ENCODE measurements at regions not wholly inside any gene's neighbourhood (a gene's known extent, or its start where the extent isn't known, plus 50 kb on each side); places are given as distances from the start of the nearest gene placed in this dataset.

DNA sequence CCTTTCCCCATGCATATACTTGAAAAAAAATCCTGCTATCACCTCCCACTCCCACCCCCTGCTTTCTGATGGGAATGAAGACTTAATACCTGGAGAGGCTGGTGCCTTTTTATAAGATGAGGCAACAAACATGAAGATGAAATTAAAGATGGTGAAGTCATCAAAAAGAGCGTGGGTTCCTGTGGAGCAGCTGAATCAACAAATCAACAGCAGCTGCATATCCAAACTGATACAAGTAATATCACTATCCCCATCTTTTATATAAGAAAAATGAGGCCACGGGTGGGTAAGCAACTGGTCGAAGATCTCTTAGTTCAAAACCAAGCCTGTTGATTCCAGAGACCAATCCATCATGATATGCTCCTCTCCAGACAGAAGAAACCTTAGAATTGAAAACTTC lies 268.5 kb downstream of the ENC1 start:
- no peak for DNase-seq

DNA sequence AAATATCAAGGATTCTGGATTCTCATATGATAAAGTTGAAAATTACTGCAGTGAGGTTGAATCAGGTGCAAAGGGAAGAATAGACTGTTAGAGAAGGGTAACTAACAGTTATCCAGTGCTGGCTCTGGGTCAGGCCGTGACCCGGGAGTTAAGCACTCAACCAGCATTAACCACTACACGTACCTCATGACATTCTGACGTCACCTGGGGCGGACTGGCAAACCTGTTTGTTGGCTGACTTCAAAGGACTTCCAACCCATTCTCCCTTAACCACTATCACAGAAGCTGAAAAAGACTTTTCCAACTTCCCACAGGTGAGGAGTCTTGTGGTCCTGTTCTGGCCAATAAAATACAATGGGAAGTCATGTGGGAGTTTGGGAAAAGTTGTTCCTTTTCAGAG lies 268.9 kb downstream of the ENC1 start:
- DNase-seq, result no peak

DNA sequence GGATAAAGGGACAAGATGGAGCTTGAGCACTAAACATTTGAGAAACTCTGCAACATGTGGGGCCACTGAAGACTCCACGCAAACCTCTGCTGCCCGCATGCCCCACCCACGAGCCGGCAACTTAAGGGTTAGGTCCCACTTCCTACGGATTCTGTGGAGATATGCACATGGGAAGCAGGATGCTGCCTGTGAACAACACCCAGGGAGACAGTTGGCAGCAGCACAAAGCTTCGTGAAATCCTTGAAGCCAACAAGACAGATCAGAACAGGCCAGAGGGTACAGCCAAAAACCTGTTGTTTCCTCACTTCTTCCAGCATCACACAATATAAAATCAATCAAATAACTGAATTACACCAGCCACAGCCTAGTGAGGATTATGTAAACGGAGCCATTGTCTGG lies 270.4 kb downstream of the ENC1 start:
- DNase-seq, result no peak

DNA sequence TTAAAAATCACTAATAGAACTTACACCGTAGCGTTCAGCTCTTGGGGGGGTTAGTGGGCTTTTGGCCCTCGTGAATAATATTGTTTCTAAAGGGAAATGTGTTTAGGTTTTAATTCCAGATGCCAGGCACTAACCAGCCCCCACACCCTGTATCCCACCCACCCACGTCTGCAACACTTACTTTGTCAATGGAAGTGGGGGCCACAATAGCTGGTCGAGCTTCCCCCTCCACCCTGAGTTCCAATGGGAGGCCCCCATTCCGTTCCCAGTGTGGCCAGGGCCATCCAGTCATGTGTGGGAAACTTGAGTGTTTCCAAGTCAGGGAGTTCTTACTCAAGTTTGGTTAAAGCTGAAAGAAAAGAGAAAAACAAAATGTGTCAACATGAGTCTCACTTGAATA lies 271.4 kb downstream of the ENC1 start:
- no peak for DNase-seq

DNA sequence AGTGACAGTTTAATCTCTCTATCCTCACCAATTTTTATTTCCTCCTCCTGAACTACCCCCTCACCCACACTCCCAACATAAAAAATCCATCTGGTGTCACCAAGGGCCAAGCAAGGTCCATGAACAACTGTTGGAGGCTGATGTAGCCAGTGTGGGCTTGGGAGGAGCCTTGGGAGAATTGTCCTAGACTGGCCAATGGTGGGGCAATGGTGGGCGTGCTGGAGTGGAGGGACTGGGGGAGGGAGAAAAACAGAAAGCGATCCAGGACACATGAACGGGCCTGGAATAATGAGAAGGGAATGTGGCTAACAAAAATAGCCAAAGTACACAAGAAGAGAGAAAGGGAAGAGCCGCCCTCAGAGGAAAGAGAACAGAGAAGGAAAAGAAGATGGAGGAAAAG lies 272.6 kb downstream of the ENC1 start:
- no peak for DNase-seq

DNA sequence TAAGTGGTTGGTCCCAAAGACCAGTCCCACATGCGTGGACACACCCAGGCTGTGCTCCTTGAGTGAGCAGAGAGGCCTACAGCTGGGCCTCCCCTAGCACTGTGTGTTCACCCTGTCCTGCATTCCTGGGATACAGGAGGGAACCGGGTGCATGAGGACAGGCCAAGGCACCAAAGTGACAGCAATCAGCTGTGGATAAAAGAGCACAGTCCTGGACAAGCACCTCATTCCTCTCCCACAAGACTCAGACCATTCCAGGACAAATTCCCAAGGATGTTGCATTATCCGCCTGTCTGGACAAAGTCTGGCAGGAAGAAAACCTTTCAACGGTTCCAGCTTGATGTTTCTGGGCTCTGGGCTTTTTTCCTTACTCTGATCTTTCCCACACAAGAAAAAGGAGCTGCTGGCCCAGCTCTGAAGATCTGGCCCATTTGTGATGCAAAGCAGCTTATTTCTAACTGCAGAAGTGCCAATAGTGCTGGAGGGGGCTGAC lies 273.2 kb downstream of the ENC1 start:
- no peak for DNase-seq

DNA sequence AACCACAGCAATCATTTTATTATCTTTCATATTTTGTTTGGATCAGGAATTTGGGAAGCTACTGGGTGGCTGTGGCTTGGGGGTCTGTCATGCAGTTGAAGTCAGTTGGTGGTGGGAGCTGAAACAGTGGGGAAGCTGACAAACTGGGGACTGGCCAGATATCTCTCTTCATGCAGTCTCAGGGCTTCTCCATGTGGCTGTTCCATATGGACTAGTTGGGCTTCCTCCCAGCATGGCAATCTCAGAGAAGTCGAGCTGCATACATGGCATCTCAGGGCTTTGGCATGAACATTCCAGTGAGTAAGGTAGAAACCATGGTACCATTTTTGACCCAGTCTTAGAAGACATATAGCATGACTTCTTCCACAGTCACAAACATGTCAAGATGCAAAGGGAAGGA lies 274.8 kb downstream of the ENC1 start:
- DNase-seq, result no peak

DNA sequence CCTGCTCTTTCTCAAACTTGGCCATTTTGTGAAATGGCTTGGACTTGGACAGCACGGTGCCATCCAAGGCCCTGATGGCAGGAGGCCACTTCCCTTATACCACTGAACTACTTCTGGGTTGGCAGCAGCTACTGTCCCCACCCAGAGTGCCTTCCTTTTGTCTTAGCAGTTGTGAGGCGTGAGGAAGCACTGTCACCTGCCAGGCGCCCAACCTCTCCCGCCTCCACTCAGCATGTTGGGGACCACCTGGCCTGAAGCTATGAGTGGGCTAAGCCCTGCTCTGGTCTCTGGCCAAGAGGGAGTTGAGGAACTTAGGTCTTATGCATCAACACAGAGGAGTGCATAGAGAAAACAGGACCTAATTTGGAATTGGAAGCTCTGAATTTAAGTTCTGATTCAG lies 276.0 kb downstream of the ENC1 start:
- no peak for DNase-seq

DNA sequence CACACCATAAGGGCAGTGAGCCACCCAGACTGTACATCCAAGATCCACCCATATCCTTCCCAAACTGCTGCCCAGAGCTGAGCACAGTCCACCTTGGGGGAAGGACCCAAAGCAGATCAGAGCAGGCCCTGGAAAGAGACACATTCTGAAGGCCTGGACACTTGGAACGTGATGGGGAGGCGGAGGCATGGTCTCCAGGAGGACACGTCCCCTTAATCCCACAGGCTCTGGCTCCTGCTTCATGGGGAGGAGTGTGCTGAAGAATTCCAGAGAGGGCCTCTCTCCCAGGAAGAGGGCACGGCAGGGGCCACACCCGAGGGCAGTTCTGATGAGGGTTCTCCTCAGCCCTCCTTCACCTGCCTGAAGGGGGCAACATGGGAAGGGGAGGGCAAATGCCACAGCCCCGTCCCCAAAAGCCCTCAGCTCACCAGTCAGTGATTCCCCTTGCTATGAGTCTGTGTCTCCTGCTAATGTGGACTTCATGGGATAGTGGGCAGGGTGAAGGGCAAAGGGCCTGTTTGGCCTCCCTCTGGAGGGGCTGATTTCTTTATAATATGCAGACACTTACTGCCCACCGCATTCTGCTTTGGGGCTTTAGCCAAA lies 276.8 kb downstream of the ENC1 start:
- DNase-seq, result no peak

DNA sequence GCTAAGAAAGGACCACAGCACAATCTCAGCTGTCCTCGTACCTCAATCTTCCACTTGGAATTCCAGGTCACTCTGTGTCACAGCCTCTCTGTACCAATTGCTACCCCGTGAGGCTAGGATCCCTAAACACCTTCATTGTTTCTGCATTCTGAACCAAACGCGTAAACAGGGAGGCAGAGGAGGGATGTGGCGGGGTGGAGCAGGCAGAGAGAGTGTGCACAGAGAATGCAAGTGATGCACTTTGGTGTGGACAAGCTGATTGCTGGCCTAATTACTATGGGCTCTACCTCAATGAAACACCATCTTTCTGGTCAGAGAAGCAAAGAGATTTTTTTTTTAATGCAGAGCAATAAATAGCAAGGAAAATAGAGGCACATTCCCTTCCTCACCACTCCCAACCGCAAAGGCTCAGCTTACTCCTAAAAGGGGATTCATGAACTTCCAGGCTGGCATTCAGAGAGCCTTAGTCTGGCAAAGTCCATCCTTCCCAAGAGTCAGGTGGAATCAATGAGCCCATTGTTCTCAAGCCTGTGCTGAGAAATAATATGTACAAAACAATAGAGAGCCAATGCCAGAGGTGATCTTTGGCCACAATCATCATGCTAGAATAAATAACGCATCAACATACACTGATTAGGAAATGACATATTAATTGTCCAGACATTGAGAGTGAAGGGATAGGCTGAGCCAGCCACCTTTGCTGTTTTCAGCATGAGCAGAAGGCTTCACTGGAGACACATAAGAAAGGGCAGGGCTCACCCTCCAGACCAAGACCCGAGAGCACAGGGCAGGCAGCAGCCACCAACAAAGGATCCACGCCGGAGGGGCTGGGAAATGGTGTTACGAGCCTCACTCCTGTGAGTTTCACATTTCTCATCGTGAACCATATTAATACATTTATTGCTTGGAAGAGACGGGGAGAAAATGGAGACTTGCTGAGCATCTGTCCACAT lies 278.8 kb downstream of the ENC1 start:
- DNase-seq, result no peak

DNA sequence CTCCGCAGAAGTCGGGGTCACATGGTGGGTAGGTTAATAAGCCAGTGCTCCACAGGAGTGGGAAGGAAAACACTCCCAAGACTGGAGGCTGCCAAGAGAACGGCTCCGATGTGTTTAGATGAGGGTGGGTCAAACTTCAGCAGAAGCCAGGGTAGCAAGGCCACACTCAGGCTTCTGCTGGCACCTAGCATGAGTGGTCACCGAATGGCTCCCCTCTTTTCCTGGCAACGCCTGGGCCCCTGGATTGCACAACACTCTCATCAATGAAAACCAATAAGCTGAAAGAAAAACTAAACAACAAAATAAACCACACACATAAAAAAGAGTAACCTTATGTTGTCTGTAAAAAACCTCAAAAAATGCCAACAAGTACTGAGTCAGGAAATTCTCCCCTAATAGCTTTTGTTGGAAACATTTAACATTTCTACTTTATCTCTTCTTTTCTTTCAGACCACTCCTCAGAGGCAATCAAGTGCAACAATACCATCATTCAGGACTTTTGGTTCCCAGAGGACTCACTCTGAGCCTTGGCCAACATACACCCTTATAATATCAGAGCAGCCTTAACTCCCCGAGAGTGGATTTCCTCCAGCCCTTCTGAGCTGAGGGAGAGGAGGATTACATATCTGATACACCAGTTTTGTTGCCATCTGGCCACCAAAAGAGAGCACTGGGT lies 279.9 kb downstream of the ENC1 start:
- no peak for DNase-seq

DNA sequence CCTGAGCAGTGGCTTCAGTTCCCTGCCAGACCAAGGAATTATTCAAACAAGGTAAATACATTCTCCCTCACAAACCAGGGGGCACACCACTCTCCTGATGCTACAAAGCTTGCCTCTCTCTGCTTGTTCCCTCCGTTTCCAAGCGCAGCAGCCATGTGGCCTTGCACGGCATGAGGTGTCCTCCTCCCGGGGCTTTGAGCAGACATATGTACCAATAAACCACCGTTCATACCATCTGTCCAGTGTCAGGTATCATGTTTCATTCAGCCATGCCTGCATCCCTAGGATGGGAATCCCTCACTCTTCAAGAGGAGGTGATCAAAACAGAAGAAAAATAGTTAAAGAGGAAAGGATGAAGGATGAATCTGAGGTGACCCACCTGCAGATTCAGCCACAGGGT lies 282.7 kb downstream of the ENC1 start:
- DNase-seq, result no peak

DNA sequence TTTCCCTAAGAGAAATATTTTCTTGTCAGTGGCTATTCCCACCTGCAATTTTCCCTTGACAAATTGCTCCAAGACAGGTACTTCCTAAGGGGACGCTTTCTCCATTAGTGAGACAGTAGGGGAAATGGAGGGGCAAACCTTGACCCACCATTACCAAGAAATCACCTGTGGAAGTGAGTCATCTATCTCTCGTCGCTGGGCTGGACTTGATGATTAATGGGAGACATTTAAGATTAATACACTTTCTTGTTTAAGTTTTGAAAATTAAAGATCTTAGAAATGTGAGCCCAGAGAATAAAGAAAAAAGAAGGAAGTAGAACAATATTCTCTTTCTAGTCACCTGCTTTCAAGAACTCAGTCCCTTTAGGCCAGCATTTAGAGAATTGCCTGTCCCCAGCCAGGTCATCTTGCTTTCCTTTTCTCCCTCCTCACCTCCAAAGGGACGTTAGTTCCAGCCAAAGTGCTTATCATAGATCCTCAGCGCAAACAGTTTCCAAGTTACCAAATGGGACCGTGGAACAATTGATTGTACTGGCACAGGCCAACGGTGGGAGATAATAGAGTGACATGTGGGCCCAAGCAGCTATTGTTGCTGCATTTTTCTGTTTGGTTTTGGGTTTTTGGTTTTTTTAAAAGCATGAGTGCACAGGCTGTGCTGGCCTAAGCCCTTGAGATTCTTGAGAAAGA lies 284.4 kb downstream of the ENC1 start:
- DNase-seq, result no peak

DNA sequence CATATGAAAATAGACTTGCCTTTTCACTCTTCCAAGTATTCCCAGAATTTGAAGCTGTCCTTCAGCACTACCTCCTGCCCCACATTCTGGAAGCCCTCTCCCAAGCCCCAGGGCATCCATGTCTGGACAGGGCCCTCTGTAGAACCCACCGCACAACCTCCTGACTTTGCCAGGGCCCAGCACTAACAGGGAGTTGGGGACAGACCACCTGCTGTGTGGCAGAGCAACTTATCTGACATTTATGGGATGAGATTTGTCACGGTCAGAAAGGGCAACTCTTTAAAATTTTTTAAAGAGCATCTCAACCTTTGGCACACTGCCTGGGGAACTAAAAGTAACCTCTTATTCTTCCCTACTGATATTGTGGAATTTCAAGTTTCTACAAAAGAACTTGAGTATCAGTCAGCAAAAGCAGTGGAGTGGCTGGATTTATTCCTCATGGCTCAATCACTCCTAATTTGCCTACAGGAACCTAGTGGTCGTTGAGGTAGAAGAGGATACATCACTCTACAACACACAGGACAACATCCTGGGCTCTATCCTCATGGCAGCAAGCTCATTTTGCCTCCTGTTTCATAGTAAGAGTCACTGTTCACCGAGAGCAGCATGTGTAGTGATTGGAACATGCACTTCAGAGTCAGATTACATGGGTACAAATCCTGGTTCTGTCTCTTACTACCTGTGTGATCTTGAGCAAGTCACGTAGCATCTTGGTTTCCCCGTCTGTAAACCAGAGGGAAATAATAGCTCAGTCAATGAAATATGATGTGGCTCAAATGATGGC lies 285.3 kb downstream of the ENC1 start:
- no peak for DNase-seq

DNA sequence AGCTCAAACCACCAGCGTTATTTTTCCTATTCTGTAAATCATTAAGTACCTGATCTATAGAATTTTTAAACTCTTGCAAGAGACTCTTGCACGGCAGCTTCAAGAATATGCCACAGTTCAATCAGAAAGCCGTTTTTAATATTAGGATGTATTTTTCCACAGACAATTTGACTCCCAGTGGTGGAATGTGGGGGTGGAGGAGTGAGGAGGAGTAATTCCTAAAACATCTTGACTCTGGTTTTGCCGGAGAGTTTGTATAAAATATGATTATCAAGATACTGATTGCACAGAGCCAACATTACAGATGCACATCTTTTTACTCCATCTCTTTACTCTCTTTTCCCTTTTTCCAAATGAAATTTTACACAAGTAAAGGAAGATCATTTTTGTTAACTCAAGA lies 288.3 kb downstream of the ENC1 start:
- DNase-seq, result no peak

DNA sequence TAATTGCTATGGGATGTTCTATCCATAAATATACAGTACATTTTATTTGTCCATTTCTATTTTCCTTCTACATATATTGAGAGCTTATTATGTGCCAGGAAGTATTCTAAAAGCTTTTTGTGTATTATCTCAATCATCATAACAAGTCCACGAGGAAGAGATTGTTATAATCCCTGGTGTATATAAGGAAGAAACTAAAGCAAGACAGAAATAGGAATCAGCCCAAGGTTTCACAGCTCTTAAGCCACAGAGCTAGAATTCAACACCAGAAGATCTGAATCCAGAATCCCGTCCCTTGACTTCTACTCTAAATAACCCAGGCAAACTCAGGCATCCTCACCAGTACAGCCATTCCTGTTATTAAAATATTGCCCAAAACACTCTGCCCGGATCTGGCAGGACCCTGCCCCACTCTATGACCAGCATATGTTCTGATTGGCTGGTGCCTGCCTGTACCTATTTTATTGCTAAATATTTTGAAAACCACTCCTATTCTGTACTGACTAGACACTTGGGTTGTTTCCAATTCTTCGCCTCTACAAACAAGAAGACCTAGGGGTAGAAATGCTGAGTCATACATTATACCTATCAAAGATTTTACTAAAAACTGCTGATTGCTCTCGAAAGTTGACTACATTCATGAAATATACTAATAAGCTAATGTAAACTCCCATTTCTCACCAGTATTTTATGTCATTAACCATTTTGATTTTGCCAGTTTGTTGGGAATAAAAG lies 297.4 kb downstream of the ENC1 start:
- DNase-seq, result no peak

DNA sequence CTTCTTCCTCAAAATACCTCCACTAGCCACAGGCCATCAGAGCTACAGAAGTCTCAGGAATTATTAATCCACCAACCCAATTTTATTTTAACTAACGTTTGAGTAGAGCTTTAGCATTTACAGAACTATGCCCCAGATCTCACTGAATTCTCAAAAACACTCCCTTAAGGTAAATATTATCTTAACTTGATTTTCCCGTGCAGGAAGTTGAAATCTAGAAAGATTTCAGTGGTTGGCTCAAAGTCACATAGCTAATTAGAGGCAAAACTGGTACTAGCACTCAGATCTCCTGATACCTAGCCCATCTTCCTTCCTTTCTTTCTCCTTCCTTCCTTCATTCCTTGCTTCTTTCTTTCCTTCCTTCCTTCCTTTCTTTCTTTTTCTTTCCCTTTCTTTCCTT lies 298.3 kb downstream of the ENC1 start:
- no peak for DNase-seq

DNA sequence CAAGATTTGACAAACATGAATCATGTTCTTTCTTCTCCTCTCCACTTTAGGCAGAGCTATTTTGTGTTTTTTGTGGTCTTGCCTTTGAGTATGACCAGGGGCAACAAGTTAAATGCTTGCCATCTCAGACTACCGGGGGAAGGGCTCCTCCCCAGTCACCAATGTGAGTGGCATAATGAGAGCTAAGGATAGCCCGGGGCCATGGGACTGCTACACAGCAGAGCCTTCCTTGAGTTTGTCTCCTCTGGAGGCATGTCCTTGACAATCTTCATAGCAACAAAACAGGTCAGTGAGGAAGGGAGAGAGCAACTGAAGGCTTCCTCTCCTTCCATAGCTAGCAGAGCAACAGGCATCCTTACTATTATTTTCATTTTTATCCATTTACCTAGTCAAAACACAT lies 299.3 kb downstream of the ENC1 start:
- no peak for DNase-seq

DNA sequence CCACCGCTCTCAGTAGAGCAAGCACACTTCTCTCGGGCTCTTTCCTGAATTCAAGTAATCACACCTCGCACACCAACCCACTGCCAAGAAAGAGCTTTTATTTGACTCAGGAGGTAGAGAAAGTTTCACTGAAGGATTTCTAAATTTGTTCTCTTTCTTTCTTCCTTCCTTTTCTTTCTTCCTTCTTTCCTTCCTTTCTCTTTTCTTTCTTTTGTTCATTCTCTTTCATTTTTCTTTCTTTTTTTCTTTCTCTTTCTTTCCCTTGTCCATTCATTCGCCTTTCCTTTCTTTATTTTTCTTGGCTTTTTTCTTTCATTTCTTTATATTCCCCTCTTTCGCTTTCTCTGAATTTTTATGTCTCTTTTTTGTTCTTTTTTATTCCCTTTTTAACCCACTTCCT lies 300.1 kb downstream of the ENC1 start:
- DNase-seq, result no peak

DNA sequence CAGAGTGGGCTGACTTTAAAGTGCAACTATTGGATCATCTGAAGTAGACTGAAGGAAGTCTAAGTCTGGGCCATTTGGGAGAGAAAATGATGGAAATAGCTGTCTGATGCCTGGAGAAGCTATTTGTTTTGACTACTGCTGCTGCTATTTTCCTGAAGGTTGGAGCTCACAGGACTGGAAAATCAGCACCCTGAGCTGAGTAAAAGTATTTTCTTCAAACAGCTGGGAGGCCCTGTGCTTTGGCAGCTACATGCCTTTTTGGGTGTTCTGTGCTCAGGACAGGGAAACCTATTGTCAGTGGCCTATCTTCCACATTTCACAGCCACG lies 302.6 kb downstream of the ENC1 start:
- no peak for DNase-seq

DNA sequence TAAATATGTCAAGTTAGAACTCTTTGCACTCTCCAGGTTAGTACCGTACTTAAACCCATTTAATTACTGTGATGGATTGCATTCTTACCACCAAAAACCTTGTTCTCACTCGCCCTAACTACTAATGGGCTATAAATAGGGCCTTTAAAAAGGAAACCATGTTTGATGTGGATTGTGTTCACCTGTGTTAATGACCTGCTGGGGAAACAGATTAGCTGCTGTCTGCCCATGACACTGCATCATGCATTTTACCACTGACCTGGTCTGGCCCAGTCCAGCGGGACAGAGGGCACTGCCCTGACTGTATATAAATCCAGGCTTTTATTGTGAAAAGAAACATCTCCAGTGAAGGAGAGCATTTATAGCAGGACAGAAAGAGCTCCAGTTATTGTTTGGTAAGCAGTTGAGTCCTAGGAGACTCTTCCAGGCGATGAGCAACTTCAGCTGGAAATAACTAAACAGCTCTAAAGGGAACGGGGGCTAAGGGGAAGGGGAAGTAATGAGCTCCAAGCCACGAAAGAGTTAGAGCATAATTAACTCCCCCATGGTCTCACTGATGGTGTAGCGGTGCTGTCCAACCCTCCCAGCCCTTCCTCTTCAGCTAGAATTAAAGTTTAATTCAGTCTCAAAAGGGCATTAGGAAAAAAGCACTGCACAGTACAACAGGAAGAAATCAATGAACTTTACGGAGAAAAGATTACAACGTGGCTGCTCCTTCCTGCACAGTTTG lies 303.1 kb downstream of the ENC1 start:
- DNase-seq, result no peak

Data from activated effector memory CD4-positive, alpha-beta T cell treated with Interleukin-2 at 50 U/mL for 16 hours (primary cell).